ENCODE measurements at regions not wholly inside any gene's neighbourhood (a gene's known extent, or its start where the extent isn't known, plus 50 kb on each side); places are given as distances from the start of the nearest gene placed in this dataset.
"Not testable (repeated sequence)": the region's sequence is repeated elsewhere in the genome, so short reads cannot be mapped to it uniquely, and the experiment has no call there.

DNA sequence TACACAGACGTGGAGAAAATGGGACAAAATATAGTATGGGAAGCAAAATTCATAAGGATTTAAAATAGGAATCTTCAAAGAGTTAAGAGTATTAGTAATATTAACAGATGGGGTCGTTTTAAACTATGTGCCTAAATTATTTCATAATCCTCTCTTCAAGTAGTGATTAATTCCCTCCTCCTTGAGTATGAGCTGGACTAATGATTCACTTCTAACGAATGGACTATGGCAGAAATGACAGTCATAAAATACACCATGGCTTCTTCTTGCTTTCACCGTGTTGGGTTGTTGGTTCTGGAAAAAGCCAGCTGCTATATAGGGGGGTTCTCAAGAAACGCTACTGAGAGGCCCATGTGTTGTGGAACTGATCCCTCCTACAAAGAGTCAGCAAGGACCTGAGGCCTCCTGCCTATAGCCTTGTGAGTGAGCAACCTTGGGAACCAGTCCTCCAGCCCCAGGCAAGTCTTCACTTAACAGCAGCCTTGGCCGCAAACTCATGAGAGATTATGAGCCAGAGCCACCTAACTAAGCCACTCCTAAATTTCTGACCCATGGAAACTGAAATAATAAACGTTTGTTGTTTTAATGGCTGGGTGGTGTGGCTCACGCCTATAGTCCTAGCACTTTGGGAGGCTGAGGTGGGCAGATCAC is 64.8 kb upstream of the ABHD2 start:
- no peaks in the 10 kb centered on the region for H3K9me3 ChIP-seq
- no peak overlapping the region for H3K4me3 ChIP-seq (ENCODE audit: low read depth in 1 of 2, low read length in 1 of 2)
- no peak overlapping the region for H3K27ac ChIP-seq
- TF ChIP-seq CTCF (IDR thresholded peaks at IDR 0.05) = no peak
- no peaks in the 10 kb centered on the region for H3K4me1 ChIP-seq (ENCODE audit: control insufficient read depth in 1 of 2, insufficient read depth in 1 of 2, low read depth in 1 of 2, low read length in 1 of 2)
- no peaks in the 10 kb centered on the region for H3K36me3 ChIP-seq
- peaks cover under 1% of the 10 kb centered on the region for H3K27me3 ChIP-seq

DNA sequence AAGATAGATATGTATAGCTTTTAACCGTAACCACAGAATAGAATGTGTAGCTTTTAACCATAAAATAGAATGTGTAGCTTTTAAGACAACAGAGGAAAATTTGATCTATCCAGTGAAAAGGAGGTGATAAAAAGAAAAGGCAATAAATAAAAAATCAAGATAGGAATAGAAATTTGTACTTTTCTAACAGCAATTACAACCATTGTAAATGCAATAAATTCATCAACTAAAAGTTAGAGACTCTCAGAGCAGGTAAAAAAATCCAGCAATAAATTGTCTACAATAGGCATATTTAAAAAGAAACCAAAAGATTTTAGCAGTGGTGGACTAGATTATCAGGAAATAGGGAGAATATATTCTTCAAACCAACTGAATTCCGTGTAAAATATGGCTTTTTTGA is 63.8 kb upstream of the ABHD2 start:
- H3K9me3 ChIP-seq = no peaks in the 10 kb centered on the region
- H3K4me3 ChIP-seq (ENCODE audit: low read depth in 1 of 2, low read length in 1 of 2) = no peak overlapping the region
- H3K4me1 ChIP-seq (ENCODE audit: control insufficient read depth in 1 of 2, insufficient read depth in 1 of 2, low read depth in 1 of 2, low read length in 1 of 2) = no peaks in the 10 kb centered on the region
- no peak overlapping the region for H3K27ac ChIP-seq
- no peaks in the 10 kb centered on the region for H3K27me3 ChIP-seq
- no peak for TF ChIP-seq CTCF (IDR thresholded peaks at IDR 0.05)
- no peaks in the 10 kb centered on the region for H3K36me3 ChIP-seq

- Histone ChIP-seq H3K36me3 (no peaks in the 10 kb centered on the region), H3K27me3 (no peaks in the 10 kb centered on the region), H3K9me3 (no peaks in the 10 kb centered on the region), H3K27ac (no peak overlapping the region), H3K4me1 (ENCODE audit: control insufficient read depth in 1 of 2, insufficient read depth in 1 of 2, low read depth in 1 of 2, low read length in 1 of 2) (no peaks in the 10 kb centered on the region), H3K4me3 (ENCODE audit: low read depth in 1 of 2, low read length in 1 of 2) (no peak overlapping the region)
- no peak for TF ChIP-seq CTCF (IDR thresholded peaks at IDR 0.05)
Observed at GRCh38 chr15:89026167-89026566, 62.1 kb upstream of the ABHD2 start.

GRCh38 chr15:89028036-89028435 is 60.2 kb upstream of the ABHD2 start:
- no peaks in the 10 kb centered on the region for H3K27me3 ChIP-seq
- TF ChIP-seq CTCF (IDR thresholded peaks at IDR 0.05) = no peak
- no peaks in the 10 kb centered on the region for H3K4me1 ChIP-seq (ENCODE audit: control insufficient read depth in 1 of 2, insufficient read depth in 1 of 2, low read depth in 1 of 2, low read length in 1 of 2)

DNA sequence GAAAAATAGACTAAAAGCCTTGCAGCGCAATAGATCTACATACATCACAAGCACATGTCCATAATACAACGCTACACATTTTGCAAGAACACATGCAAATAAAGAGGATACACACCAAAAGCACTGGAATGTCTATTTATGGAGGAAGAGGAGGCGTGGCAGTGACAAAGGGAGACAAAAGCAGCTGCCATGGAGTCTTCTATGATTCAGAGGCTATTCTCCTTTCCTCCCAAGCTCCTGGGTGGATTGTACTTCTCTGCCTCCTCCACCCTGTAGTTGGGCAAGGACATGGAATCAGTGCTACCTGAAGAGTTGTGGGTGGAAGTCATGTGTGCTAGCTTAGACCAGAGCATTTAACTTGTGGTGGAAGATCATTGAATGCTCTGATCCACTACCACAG is 57.9 kb upstream of the ABHD2 start:
- TF ChIP-seq CTCF (IDR thresholded peaks at IDR 0.05) = no peak
- H3K27me3 ChIP-seq = no peaks in the 10 kb centered on the region
- no peak overlapping the region for H3K27ac ChIP-seq
- H3K9me3 ChIP-seq = no peaks in the 10 kb centered on the region
- H3K4me3 ChIP-seq (ENCODE audit: low read depth in 1 of 2, low read length in 1 of 2) = no peak overlapping the region
- H3K4me1 ChIP-seq (ENCODE audit: control insufficient read depth in 1 of 2, insufficient read depth in 1 of 2, low read depth in 1 of 2, low read length in 1 of 2) = no peaks in the 10 kb centered on the region
- H3K36me3 ChIP-seq = no peaks in the 10 kb centered on the region

More at GRCh38 chr15:89028036-89028435, 60.2 kb upstream of the ABHD2 start:
- Histone ChIP-seq H3K36me3 (no peaks in the 10 kb centered on the region), H3K4me3 (ENCODE audit: low read depth in 1 of 2, low read length in 1 of 2) (no peak overlapping the region), H3K9me3 (no peaks in the 10 kb centered on the region), H3K27ac (no peak overlapping the region)

DNA sequence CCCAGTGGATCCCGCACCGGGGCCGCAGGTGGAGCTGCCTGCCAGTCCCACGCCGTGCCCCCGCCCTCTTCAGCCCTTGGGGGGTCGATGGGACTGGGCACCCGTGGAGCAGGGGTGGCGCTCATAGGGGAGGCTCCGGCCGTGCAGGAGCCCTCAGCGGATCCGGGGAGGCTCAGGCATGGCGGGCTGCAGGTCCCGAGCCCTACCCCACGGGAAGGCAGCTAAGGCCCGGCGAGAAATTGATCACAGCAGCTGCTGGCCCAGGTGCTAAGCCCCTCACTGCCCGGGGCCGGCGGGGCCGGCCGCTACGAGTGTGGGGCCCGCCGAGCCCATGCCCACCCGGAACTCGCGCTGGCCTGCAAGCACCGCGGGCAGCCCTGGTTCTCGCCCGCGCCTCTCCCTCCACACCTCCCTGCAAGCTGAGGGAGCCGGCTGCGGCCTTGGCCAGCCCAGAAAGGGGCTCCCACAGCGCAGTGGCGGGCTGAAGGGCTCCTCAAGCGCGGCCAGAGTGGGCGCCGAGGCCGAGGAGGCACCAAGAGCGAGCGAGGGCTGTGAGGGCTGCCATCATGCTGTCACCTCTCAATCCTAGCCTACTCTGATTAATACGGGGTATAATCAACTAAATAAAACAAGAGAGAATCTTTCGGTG is 56.5 kb upstream of the ABHD2 start:
- not testable (repeated sequence) for H3K36me3 ChIP-seq; H3K27ac ChIP-seq; H3K9me3 ChIP-seq; H3K4me3 ChIP-seq (ENCODE audit: low read depth in 1 of 2, low read length in 1 of 2); H3K4me1 ChIP-seq (ENCODE audit: control insufficient read depth in 1 of 2, insufficient read depth in 1 of 2, low read depth in 1 of 2, low read length in 1 of 2)
- peaks cover 10% of the 10 kb centered on the region for H3K27me3 ChIP-seq
